EL (cell line): ENCODE measurements at regions not wholly inside any gene's neighbourhood (a gene's known extent, or its start where the extent isn't known, plus 50 kb on each side); places are given as distances from the start of the nearest gene placed in this dataset.

ENCODE experiments used
- DNase-seq: peaks from one replicate; pipeline ENCODE4 v3.0.0-alpha.2; 2016

- DNase-seq, result peak; percentile 75
Observed at GRCh38 chr13:23488442-23488841, 54.9 kb upstream of the SACS start.

GRCh38 chr13:23496255-23496654 is 62.8 kb upstream of the SACS start:
- DNase-seq, result no peak

GRCh38 chr13:23497191-23497590 is 63.7 kb upstream of the SACS start:
- no peak for DNase-seq

GRCh38 chr13:23500849-23501248 is 67.3 kb upstream of the SACS start:
- peak; percentile 95 for DNase-seq

GRCh38 chr13:23504180-23504579 is 66.0 kb upstream of the TNFRSF19 start:
- DNase-seq, result peak; percentile 91

GRCh38 chr13:23505007-23505406 is 65.2 kb upstream of the TNFRSF19 start:
- peak; percentile 84 for DNase-seq

- DNase-seq, result peak; percentile 68
Observed at GRCh38 chr13:23506071-23506806, 64.0 kb upstream of the TNFRSF19 start.

- peak; percentile 92 for DNase-seq
Observed at GRCh38 chr13:23506807-23507291, 63.4 kb upstream of the TNFRSF19 start.

GRCh38 chr13:23509781-23510543 is 60.2 kb upstream of the TNFRSF19 start:
- peak; percentile 79 for DNase-seq

GRCh38 chr13:23510544-23510916 is 59.7 kb upstream of the TNFRSF19 start:
- DNase-seq, result no peak

- peak; percentile 40 for DNase-seq
Observed at GRCh38 chr13:23510979-23511735, 59.1 kb upstream of the TNFRSF19 start.

GRCh38 chr13:23512762-23513395 is 57.3 kb upstream of the TNFRSF19 start:
- DNase-seq, result no peak

GRCh38 chr13:23513455-23513854 is 56.8 kb upstream of the TNFRSF19 start:
- DNase-seq, result no peak

GRCh38 chr13:23514076-23514475 is 56.1 kb upstream of the TNFRSF19 start:
- no peak for DNase-seq

- no peak for DNase-seq
Observed at GRCh38 chr13:23515116-23515515, 55.1 kb upstream of the TNFRSF19 start.

- no peak for DNase-seq
Observed at GRCh38 chr13:23516190-23516589, 54.0 kb upstream of the TNFRSF19 start.

- no peak for DNase-seq
Observed at GRCh38 chr13:23516702-23517101, 53.5 kb upstream of the TNFRSF19 start.

- DNase-seq, result no peak
Observed at GRCh38 chr13:23518231-23518630, 52.0 kb upstream of the TNFRSF19 start.
